Trophoblast cell (in vitro differentiated cells and primary cell): ENCODE measurements at regions not wholly inside any gene's neighbourhood (a gene's known extent, or its start where the extent isn't known, plus 50 kb on each side); places are given as distances from the start of the nearest gene placed in this dataset.

ENCODE experiments used
- DNase-seq, 2 donors: peaks; one replicate each; pipeline ENCODE4 v3.0.0-alpha.2; 2016
- H2AFZ ChIP-seq: 2 replicates; pipeline ENCODE4 v1.6.1; 2013; ENCODE audit warnings: low read length, moderate library complexity, mild to moderate bottlenecking; ENCODE audit not compliant: insufficient read depth, poor library complexity
- H2AK5ac ChIP-seq: 2 replicates; pipeline ENCODE4 v1.6.1; 2013; ENCODE audit warnings: mild to moderate bottlenecking, low read length
- H2BK120ac ChIP-seq: 2 replicates; pipeline ENCODE4 v1.6.1; 2013; ENCODE audit warnings: low read length, mild to moderate bottlenecking, moderate library complexity; ENCODE audit not compliant: insufficient read depth, poor library complexity
- H2BK12ac ChIP-seq: 2 replicates; pipeline ENCODE4 v1.6.1; 2013; ENCODE audit warnings: mild to moderate bottlenecking, low read length, moderate library complexity
- H2BK5ac ChIP-seq: 2 replicates; pipeline ENCODE4 v1.6.1; 2013; ENCODE audit warnings: low read length, low read depth, moderate library complexity, mild to moderate bottlenecking; ENCODE audit not compliant: poor library complexity
- H3K14ac ChIP-seq: 2 replicates; pipeline ENCODE4 v1.6.1; 2013; ENCODE audit warnings: mild to moderate bottlenecking, low read length
- H3K18ac ChIP-seq: 2 replicates; pipeline ENCODE4 v1.6.1; 2013; ENCODE audit warnings: mild to moderate bottlenecking, low read length
- H3K23ac ChIP-seq: 2 replicates; pipeline ENCODE4 v1.6.1; 2013; ENCODE audit warnings: low read length
- H3K27ac ChIP-seq: 2 replicates; pipeline ENCODE4 v1.5.1; 2013; ENCODE audit warnings: low read depth, mild to moderate bottlenecking, inconsistent platforms, low read length, moderate library complexity
- H3K27me3 ChIP-seq: 2 replicates; pipeline ENCODE4 v1.6.1; 2013; ENCODE audit warnings: inconsistent platforms, mild to moderate bottlenecking, low read length, moderate library complexity; ENCODE audit not compliant: insufficient read depth
- H3K36me3 ChIP-seq, 2 experiments: 1 replicate in 1 of 2; 2 replicates in 1 of 2; pipeline ENCODE4 v1.6.1; 2013; ENCODE audit warnings: low read length in 2 of 2, mild to moderate bottlenecking in 2 of 2, moderate library complexity in 1 of 2; ENCODE audit not compliant: insufficient read depth in 2 of 2, control insufficient read depth in 1 of 2
- H3K4ac ChIP-seq: 2 replicates; pipeline ENCODE4 v1.6.1; 2013; ENCODE audit warnings: low read depth, mild to moderate bottlenecking, low read length, moderate library complexity
- H3K4me1 ChIP-seq, 2 experiments: 1 replicate in 1 of 2; 2 replicates in 1 of 2; pipeline ENCODE4 v1.6.1; 2013; ENCODE audit warnings: low read length in 2 of 2, mild to moderate bottlenecking in 2 of 2, moderate library complexity in 1 of 2; ENCODE audit not compliant: insufficient read depth in 2 of 2, control insufficient read depth in 1 of 2
- H3K4me2 ChIP-seq: 2 replicates; pipeline ENCODE4 v1.6.1; 2013; ENCODE audit warnings: inconsistent platforms, mild to moderate bottlenecking, low read length, moderate library complexity
- H3K4me3 ChIP-seq: 2 replicates; pipeline ENCODE4 v1.5.1; 2013; ENCODE audit warnings: mild to moderate bottlenecking, low read depth, low read length, inconsistent platforms
- H3K79me1 ChIP-seq: one replicate; pipeline ENCODE4 v1.6.1; 2013; ENCODE audit warnings: low read length
- H3K79me2 ChIP-seq: 2 replicates; pipeline ENCODE4 v1.6.1; 2013; ENCODE audit warnings: low read length, mild to moderate bottlenecking; ENCODE audit not compliant: control insufficient read depth, insufficient read depth, poor library complexity
- H3K9ac ChIP-seq: 2 replicates; pipeline ENCODE4 v1.6.1; 2013; ENCODE audit warnings: mild to moderate bottlenecking, low read length
- H3K9me3 ChIP-seq: 2 replicates; pipeline ENCODE4 v1.6.1; 2013; ENCODE audit warnings: low read depth, mild to moderate bottlenecking, control low read depth, inconsistent platforms, low read length; ENCODE audit not compliant: insufficient read depth
- H4K12ac ChIP-seq: 2 replicates; pipeline ENCODE4 v1.6.1; 2013; ENCODE audit warnings: low read depth, mild to moderate bottlenecking, low read length, moderate library complexity
- H4K8ac ChIP-seq: 2 replicates; pipeline ENCODE4 v1.6.1; 2013; ENCODE audit warnings: low read depth, mild to moderate bottlenecking, low read length, moderate library complexity
- H4K91ac ChIP-seq: one replicate; pipeline ENCODE4 v1.6.1; 2013; ENCODE audit warnings: low read depth, mild to moderate bottlenecking, low read length, moderate library complexity
- WGBS: extraction: QIAGEN DNeasy Blood & Tissue Kit; methylation state at CpG from one replicate; pipeline ENCODE4 v1.1.7; 2013; ENCODE audit warnings: missing lambda C conversion rate; ENCODE audit not compliant: insufficient read length, insufficient coverage; ENCODE audit errors: extremely low coverage; 5-methylcytosine and 5-hydroxymethylcytosine counted together

DNA sequence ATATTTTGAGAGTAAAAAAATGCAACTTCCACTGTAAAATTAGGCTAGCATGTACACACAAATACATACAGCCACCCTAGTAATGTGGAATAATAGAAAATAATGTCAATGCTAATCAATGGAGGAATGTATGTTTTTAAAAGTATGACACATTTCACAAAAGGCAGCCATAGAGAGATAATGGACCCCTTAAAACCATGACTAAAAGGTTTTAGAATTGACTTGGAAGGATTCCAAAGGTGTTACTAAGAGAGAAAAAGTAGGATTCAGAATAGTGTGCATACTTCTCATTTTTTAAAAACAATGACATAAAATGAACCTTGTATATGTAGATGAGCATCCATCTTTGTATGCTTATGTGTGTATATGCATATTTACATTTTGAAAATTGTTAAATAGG, 597.9 kb upstream of the PCDH9 start:
- H3K27ac ChIP-seq, result no peak overlapping the region
- no peaks in the 10 kb centered on the region for H3K9me3 ChIP-seq
- no peak overlapping the region for H4K91ac ChIP-seq
- H3K14ac ChIP-seq, result no peak overlapping the region
- H3K79me1 ChIP-seq, result peaks cover 4% of the 10 kb centered on the region
- H2AFZ ChIP-seq, result no peak overlapping the region
- no peaks in the 10 kb centered on the region for H3K27me3 ChIP-seq
- no peaks in the 10 kb centered on the region for H3K79me2 ChIP-seq
- no peak overlapping the region for H4K12ac ChIP-seq
- no peak overlapping the region for H2BK5ac ChIP-seq
- H4K8ac ChIP-seq, result no peak overlapping the region
- H3K4ac ChIP-seq, result no peak overlapping the region
- no peak overlapping the region for H2BK120ac ChIP-seq
- no peaks in the 10 kb centered on the region for H3K36me3 ChIP-seq
- no peak for DNase-seq
- no peak overlapping the region for H2BK12ac ChIP-seq
- no peak overlapping the region for H3K4me3 ChIP-seq
- no peak overlapping the region for H3K23ac ChIP-seq
- H3K9ac ChIP-seq, result no peak overlapping the region
- H3K18ac ChIP-seq, result no peak overlapping the region
- no peak overlapping the region for H2AK5ac ChIP-seq
- H3K4me1 ChIP-seq, result no peaks in the 10 kb centered on the region
- H3K4me2 ChIP-seq, result no peak overlapping the region

DNA sequence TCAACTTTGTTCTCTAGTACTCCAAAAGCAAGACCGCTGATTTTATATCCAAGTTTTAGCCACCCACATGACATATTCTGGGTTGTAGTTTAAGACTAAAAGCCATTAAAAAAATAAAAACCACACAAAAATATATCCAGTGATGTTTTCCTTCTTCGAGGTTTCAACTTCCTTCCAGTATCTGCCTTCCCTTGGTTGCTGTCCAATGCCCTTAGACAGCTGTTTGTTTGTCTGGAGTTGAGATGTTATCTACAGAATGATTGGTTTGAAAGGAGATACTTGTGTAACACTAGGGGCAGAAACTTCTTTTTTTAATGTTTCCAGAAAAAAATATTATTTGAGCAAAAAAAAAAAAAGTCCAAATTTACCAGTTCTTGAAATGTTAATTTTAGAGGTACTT, 591.5 kb upstream of the PCDH9 start:
- Histone ChIP-seq H3K27ac (no peak overlapping the region), H2BK12ac (no peak overlapping the region), H3K14ac (no peak overlapping the region), H2BK120ac (no peak overlapping the region), H3K9ac (no peak overlapping the region), H3K36me3 (no peaks in the 10 kb centered on the region), H4K12ac (no peak overlapping the region), H3K79me1 (no peaks in the 10 kb centered on the region), H2AFZ (no peak overlapping the region), H3K18ac (no peak overlapping the region), H2BK5ac (no peak overlapping the region), H3K9me3 (no peaks in the 10 kb centered on the region), H3K79me2 (no peaks in the 10 kb centered on the region), H3K4me1 (no peaks in the 10 kb centered on the region), H3K4ac (no peak overlapping the region), H3K27me3 (no peaks in the 10 kb centered on the region), H3K23ac (no peak overlapping the region), H2AK5ac (no peak overlapping the region), H4K8ac (no peak overlapping the region), H3K4me2 (no peak overlapping the region), H4K91ac (no peak overlapping the region), H3K4me3 (no peak overlapping the region)
- WGBS, result no CpG with 5 or more reads among the region's 2 CpGs
- no peak for DNase-seq

DNA sequence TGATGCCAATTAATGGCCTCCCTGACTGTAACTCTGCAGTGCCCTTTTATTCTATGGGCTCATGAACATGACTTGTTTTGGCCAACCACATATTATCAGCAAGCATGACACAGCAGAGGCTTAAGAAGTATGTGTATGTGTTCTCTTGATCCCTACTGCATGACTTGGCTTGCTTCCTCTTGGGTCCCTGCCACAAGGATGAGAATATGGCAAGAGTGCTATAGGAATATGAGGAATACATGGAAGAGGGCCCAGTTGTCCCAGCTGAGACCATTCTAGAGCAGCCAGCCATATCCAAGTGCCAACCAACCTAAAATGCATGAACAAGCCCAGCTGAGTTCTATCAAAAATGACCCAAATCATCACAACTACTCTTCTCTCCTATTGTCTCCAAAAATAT, 576.7 kb upstream of the PCDH9 start:
- Histone ChIP-seq H3K18ac (no peak overlapping the region), H4K91ac (no peak overlapping the region), H3K4me2 (no peak overlapping the region), H3K4me3 (no peak overlapping the region), H3K9ac (no peak overlapping the region), H2BK120ac (no peak overlapping the region), H4K8ac (no peak overlapping the region), H3K23ac (no peak overlapping the region), H2AFZ (no peak overlapping the region), H3K27ac (no peak overlapping the region), H3K4me1 (no peaks in the 10 kb centered on the region), H3K14ac (no peak overlapping the region), H3K4ac (no peak overlapping the region), H3K27me3 (no peaks in the 10 kb centered on the region), H3K36me3 (no peaks in the 10 kb centered on the region), H4K12ac (no peak overlapping the region), H3K79me1 (no peaks in the 10 kb centered on the region), H3K79me2 (no peaks in the 10 kb centered on the region), H2BK5ac (no peak overlapping the region), H2AK5ac (no peak overlapping the region), H2BK12ac (no peak overlapping the region), H3K9me3 (no peaks in the 10 kb centered on the region)
- DNase-seq, result no peak

DNA sequence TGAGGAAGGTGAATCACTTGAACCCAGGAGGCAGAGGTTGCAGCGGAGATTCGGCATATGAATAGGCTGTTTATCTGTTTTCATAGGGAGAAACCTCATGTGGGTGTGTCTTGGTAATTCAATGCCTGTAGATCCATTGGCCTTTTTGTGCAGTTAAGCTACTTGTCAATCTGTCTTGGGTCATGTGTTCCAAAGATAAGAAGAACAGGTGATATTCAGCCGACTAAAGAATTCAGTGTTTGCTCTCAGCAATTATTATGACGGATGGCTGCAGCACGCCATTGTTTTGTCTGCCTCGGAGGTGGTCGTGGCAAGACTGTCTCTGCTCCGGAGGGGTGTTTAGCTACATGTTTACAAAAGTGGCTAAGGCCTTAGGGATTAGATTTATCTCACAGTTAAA, 573.0 kb upstream of the PCDH9 start:
- Histone ChIP-seq H3K9me3 (no peaks in the 10 kb centered on the region), H2AK5ac (no peak overlapping the region), H3K23ac (no peak overlapping the region), H2AFZ (no peak overlapping the region), H3K79me1 (no peaks in the 10 kb centered on the region), H3K27me3 (no peaks in the 10 kb centered on the region), H3K4ac (no peak overlapping the region), H2BK5ac (no peak overlapping the region), H4K8ac (no peak overlapping the region), H2BK12ac (no peak overlapping the region), H3K14ac (no peak overlapping the region), H4K12ac (no peak overlapping the region), H3K4me2 (no peak overlapping the region), H3K18ac (no peak overlapping the region), H3K4me3 (no peak overlapping the region), H2BK120ac (no peak overlapping the region), H3K36me3 (no peaks in the 10 kb centered on the region), H3K79me2 (no peaks in the 10 kb centered on the region), H4K91ac (no peak overlapping the region), H3K4me1 (no peaks in the 10 kb centered on the region), H3K27ac (no peak overlapping the region), H3K9ac (no peak overlapping the region)
- WGBS, result no CpG with 5 or more reads among the region's 8 CpGs
- no peak for DNase-seq

DNA sequence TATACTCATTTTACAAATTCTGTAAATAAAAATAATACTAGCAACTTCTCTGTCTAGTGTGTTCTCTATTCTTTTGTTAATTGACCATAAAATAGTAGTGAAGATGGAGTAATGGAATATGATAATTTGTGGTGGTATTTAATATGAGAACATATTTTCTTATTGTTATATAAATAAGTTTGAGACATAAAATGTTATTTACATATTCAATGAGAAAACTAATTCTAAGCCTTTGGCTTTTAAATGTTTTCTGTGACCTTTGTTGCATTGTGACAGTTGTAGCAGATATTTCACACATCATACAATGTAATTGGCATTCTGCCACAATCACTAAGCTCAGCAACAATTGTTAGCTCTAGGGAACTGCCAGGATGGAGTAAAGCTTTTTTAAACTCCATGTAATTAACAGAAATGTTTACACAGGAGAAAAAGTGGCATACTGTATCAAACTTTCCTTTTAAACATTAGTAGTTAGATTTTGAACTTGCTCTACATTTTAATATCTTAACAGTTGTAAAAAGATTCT, 562.1 kb upstream of the PCDH9 start:
- H3K4me3 ChIP-seq, result no peak overlapping the region
- H3K4ac ChIP-seq, result no peak overlapping the region
- no peak overlapping the region for H4K91ac ChIP-seq
- no peak overlapping the region for H2BK12ac ChIP-seq
- H3K4me2 ChIP-seq, result no peak overlapping the region
- no peak overlapping the region for H3K14ac ChIP-seq
- no peak overlapping the region for H2BK5ac ChIP-seq
- no peak for DNase-seq
- H3K79me1 ChIP-seq, result no peaks in the 10 kb centered on the region
- no peak overlapping the region for H2BK120ac ChIP-seq
- H3K9ac ChIP-seq, result no peak overlapping the region
- H3K27me3 ChIP-seq, result no peaks in the 10 kb centered on the region
- H4K12ac ChIP-seq, result no peak overlapping the region
- H3K9me3 ChIP-seq, result no peaks in the 10 kb centered on the region
- H3K4me1 ChIP-seq, result no peaks in the 10 kb centered on the region
- no peaks in the 10 kb centered on the region for H3K79me2 ChIP-seq
- H3K27ac ChIP-seq, result no peak overlapping the region
- no peak overlapping the region for H2AK5ac ChIP-seq
- H2AFZ ChIP-seq, result no peak overlapping the region
- H3K18ac ChIP-seq, result no peak overlapping the region
- no peaks in the 10 kb centered on the region for H3K36me3 ChIP-seq
- no peak overlapping the region for H4K8ac ChIP-seq
- H3K23ac ChIP-seq, result no peak overlapping the region
